A549 (cell line): ENCODE measurements at regions not wholly inside any gene's neighbourhood (a gene's known extent, or its start where the extent isn't known, plus 50 kb on each side); places are given as distances from the start of the nearest gene placed in this dataset.

Experiments used
- ATAC-seq, 2 experiments: fragments of 200-7000 bp in 1 of 2; fragments of >200 bp in 1 of 2; cut with Nextera tagmentation in 1 of 2; cut with Tn5 transposase in 1 of 2; 3 replicates each; pipeline versions ENCODE4 v1.8.0 to v1.9.1; 2018 to 2020; ENCODE audit warnings: mild to moderate bottlenecking in 1 of 2, moderate library complexity in 1 of 2
- CTCF ChIA-PET: fragments of 300-600 bp; sonication (Branson Sonifier 250); formaldehyde crosslinking; extraction: SDS; loops from one replicate; lab custom pipeline; 2021; ENCODE audit warnings: antibody characterized with exemption, inconsistent platforms; lab: Yijun Ruan, JAX
- POLR2A ChIA-PET: fragments of 350-600 bp; formaldehyde crosslinking; extraction: SDS; loops from one replicate; lab custom pipeline; 2021; ENCODE audit warnings: antibody characterized with exemption, inconsistent platforms; lab: Yijun Ruan, JAX
- DNase-seq, 2 experiments: peaks; one replicate each; pipeline versions ENCODE4 v3.0.0 to v3.0.0-alpha.2; 2011 to 2016; ENCODE audit warnings: low read depth in 1 of 2, low spot score in 1 of 2
- FAIRE-seq: peaks from 2 replicates; lab custom pipeline; 2011; peaks lifted over from hg19 to GRCh38; lab: Jason Lieb, UNC
- H3K27ac ChIP-seq, 2 experiments: fragments of >200 bp; sonication (Bioruptor Twin); formaldehyde crosslinking; 3 replicates each; pipeline ENCODE4 v1.5.1; 2016 to 2017
- H3K4me1 ChIP-seq: fragments of >200 bp; sonication (Bioruptor Twin); formaldehyde crosslinking; 3 replicates; pipeline ENCODE4 v1.6.1; 2016
- H3K4me2 ChIP-seq: fragments of >200 bp; sonication (Bioruptor Twin); formaldehyde crosslinking; 3 replicates; pipeline ENCODE4 v1.6.1; 2016
- H3K4me3 ChIP-seq: fragments of >200 bp; sonication (Bioruptor Twin); formaldehyde crosslinking; 3 replicates; pipeline ENCODE4 v1.5.1; 2016
- H3K9me3 ChIP-seq: fragments of >200 bp; sonication (Bioruptor Twin); formaldehyde crosslinking; 3 replicates; pipeline ENCODE4 v1.6.1; 2016
- BCL3 ChIP-seq: fragments of >200 bp; sonication (Bioruptor Twin); formaldehyde crosslinking; IDR thresholded peaks from 3 replicates; pipeline ENCODE4 v1.6.1; 2016
- CBX8 ChIP-seq: fragments of 200-600 bp; sonication (generic); IDR thresholded peaks from 2 replicates; pipeline ENCODE4 v1.6.1; 2016
- CEBPB ChIP-seq, 2 experiments: fragments of >200 bp in 1 of 2; sonication (Bioruptor Twin) in 1 of 2; formaldehyde crosslinking in 1 of 2; IDR thresholded peaks; 2 replicates each; pipeline ENCODE4 v1.6.1; 2012 to 2016
- CHD2 ChIP-seq: fragments of 150-350 bp; IDR thresholded peaks from 2 replicates; pipeline ENCODE4 v1.6.1; 2014; ENCODE audit warnings: low read length; ENCODE audit not compliant: partially characterized antibody
- CHD4 ChIP-seq: fragments of 200-600 bp; sonication (generic); IDR thresholded peaks from 2 replicates; pipeline ENCODE4 v1.6.1; 2016; ENCODE audit warnings: antibody characterized with exemption, mild to moderate bottlenecking, borderline replicate concordance
- EP300 ChIP-seq, 2 experiments: fragments of >200 bp; sonication (Bioruptor Twin); formaldehyde crosslinking; IDR thresholded peaks; 2 replicates in 1 of 2; 3 replicates in 1 of 2; pipeline ENCODE4 v1.6.1; 2016 to 2017
- FOSL2 ChIP-seq, 2 experiments: fragments of 450-650 bp in 1 of 2; fragments of >200 bp in 1 of 2; sonication (Bioruptor Twin) in 1 of 2; formaldehyde crosslinking; IDR thresholded peaks; 2 replicates each; pipeline versions ENCODE4 v1.5.0 to v1.6.1; 2016 to 2020; ENCODE audit warnings: mild to moderate bottlenecking in 1 of 2, moderate library complexity in 1 of 2
- FOXS1 ChIP-seq: fragments of 250-450 bp; sonication (Bioruptor Pico); IDR thresholded peaks from 2 replicates; pipeline ENCODE4 v1.5.0; 2020; ENCODE audit warnings: mild to moderate bottlenecking, moderate library complexity
- GATA3 ChIP-seq: IDR thresholded peaks from 2 replicates; pipeline ENCODE4 v1.6.1; 2012; ENCODE audit warnings: borderline replicate concordance
- HEYL ChIP-seq: fragments of 250-450 bp; sonication (Bioruptor Pico); IDR thresholded peaks from 2 replicates; pipeline ENCODE4 v1.8.0; 2021; ENCODE audit warnings: mild to moderate bottlenecking, moderate library complexity
- HOXB5 ChIP-seq: fragments of 250-450 bp; sonication (Bioruptor Pico); IDR thresholded peaks from 2 replicates; pipeline ENCODE4 v1.5.0; 2020; ENCODE audit warnings: mild to moderate bottlenecking, moderate library complexity
- JUN ChIP-seq, 2 experiments: fragments of >200 bp; sonication (Bioruptor Twin); formaldehyde crosslinking; IDR thresholded peaks; 2 replicates in 1 of 2; 3 replicates in 1 of 2; pipeline ENCODE4 v1.6.1; 2016 to 2017
- JUNB ChIP-seq: fragments of >200 bp; sonication (Bioruptor Twin); formaldehyde crosslinking; IDR thresholded peaks from 2 replicates; pipeline ENCODE4 v1.6.1; 2016
- KDM1A ChIP-seq: fragments of 200-600 bp; sonication (generic); IDR thresholded peaks from 2 replicates; pipeline ENCODE4 v1.6.1; 2016; ENCODE audit warnings: low read depth, mild to moderate bottlenecking
- KDM5A ChIP-seq: fragments of 200-600 bp; sonication (generic); IDR thresholded peaks from 2 replicates; pipeline ENCODE4 v1.6.1; 2016; ENCODE audit warnings: antibody characterized with exemption, mild to moderate bottlenecking
- MAZ ChIP-seq: fragments of 150-350 bp; IDR thresholded peaks from 2 replicates; pipeline ENCODE4 v1.6.1; 2014; ENCODE audit warnings: antibody characterized with exemption, low read depth, low read length, borderline replicate concordance
- NPAS2 ChIP-seq: fragments of 250-450 bp; sonication (Bioruptor Pico); IDR thresholded peaks from 2 replicates; pipeline ENCODE4 v1.8.0; 2022; ENCODE audit warnings: mild to moderate bottlenecking, moderate library complexity, borderline replicate concordance
- NR3C1 ChIP-seq: fragments of >200 bp; sonication (Bioruptor Twin); formaldehyde crosslinking; IDR thresholded peaks from 3 replicates; pipeline ENCODE4 v1.6.1; 2017
- POLR2A ChIP-seq: IDR thresholded peaks from 2 replicates; pipeline ENCODE4 v1.6.1; 2012; ENCODE audit warnings: mild to moderate bottlenecking, low read length
- RAD21 ChIP-seq, 2 experiments: fragments of >200 bp in 1 of 2; sonication (Bioruptor Twin) in 1 of 2; formaldehyde crosslinking in 1 of 2; IDR thresholded peaks in 1 of 2; conservative IDR thresholded peaks in 1 of 2; 2 replicates in 1 of 2; 3 replicates in 1 of 2; pipeline ENCODE4 v1.6.1; 2012 to 2018; ENCODE audit warnings: inconsistent platforms in 1 of 2
- RARB ChIP-seq: fragments of 250-450 bp; sonication (Bioruptor Pico); IDR thresholded peaks from 2 replicates; pipeline ENCODE4 v1.8.0; 2021; ENCODE audit warnings: mild to moderate bottlenecking, moderate library complexity
- SREBF2 ChIP-seq: fragments of 450-650 bp; IDR thresholded peaks from 2 replicates; pipeline ENCODE4 v1.6.1; 2014; ENCODE audit warnings: mild to moderate bottlenecking, moderate library complexity
- TP53 ChIP-seq: fragments of 250-450 bp; sonication (Bioruptor Pico); IDR thresholded peaks from 2 replicates; pipeline ENCODE4 v1.5.0; 2021; ENCODE audit warnings: mild to moderate bottlenecking, moderate library complexity
- ZNF302 ChIP-seq: fragments of 250-450 bp; sonication (Bioruptor Pico); IDR thresholded peaks from 2 replicates; pipeline ENCODE4 v1.9.0; 2021; ENCODE audit warnings: inconsistent platforms, mild to moderate bottlenecking, moderate library complexity
- WGBS: methylation state at CpG from one replicate; pipeline ENCODE4 v1.1.6; 2017; ENCODE audit errors: missing lambda C conversion rate; 5-methylcytosine and 5-hydroxymethylcytosine counted together
- TF ChIP-seq, protein P1 (sequence below): fragments of 200-600 bp; sonication (generic); IDR thresholded peaks from 2 replicates; pipeline ENCODE4 v1.6.1; 2016; ENCODE audit warnings: antibody characterized with exemption, mild to moderate bottlenecking, moderate library complexity

DNA sequence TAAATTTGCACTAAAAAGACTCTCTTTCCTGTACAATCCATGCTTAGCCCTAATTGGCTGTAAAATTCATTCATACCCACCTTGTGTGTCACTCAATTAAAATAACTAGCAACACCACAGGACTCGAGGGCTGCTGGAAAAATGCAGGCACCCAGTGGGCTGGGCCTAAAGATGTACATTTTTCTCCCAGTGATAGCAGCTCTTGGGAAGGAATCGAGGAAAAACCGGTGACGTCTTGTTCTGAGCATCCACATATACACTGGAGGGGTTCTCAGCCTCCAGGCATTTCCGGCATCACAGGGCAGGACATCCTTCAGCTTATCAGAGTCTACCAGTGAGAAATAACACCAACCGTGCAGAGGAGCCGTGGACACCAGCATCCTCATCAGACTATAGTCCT, 85.8 kb upstream of the PITRM1 start:
- TF ChIP-seq NR3C1 = no peak
- TF ChIP-seq HOXB5 (CRISPR knock-in tag) = no peak
- no peak for TF ChIP-seq JUN (IDR thresholded peaks at IDR 0.05)
- TF ChIP-seq ZNF302 = no peak
- TF ChIP-seq SREBF2 = no peak
- TF ChIP-seq KDM5A = no peak
- TF ChIP-seq CBX8 = no peak
- no peak for TF ChIP-seq RARB
- TF ChIP-seq POLR2A = no peak
- TF ChIP-seq, protein P1, sequence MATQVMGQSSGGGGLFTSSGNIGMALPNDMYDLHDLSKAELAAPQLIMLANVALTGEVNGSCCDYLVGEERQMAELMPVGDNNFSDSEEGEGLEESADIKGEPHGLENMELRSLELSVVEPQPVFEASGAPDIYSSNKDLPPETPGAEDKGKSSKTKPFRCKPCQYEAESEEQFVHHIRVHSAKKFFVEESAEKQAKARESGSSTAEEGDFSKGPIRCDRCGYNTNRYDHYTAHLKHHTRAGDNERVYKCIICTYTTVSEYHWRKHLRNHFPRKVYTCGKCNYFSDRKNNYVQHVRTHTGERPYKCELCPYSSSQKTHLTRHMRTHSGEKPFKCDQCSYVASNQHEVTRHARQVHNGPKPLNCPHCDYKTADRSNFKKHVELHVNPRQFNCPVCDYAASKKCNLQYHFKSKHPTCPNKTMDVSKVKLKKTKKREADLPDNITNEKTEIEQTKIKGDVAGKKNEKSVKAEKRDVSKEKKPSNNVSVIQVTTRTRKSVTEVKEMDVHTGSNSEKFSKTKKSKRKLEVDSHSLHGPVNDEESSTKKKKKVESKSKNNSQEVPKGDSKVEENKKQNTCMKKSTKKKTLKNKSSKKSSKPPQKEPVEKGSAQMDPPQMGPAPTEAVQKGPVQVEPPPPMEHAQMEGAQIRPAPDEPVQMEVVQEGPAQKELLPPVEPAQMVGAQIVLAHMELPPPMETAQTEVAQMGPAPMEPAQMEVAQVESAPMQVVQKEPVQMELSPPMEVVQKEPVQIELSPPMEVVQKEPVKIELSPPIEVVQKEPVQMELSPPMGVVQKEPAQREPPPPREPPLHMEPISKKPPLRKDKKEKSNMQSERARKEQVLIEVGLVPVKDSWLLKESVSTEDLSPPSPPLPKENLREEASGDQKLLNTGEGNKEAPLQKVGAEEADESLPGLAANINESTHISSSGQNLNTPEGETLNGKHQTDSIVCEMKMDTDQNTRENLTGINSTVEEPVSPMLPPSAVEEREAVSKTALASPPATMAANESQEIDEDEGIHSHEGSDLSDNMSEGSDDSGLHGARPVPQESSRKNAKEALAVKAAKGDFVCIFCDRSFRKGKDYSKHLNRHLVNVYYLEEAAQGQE = no peak
- TF ChIP-seq KDM1A = no peak
- TF ChIP-seq TP53 = no peak
- TF ChIP-seq FOXS1 (CRISPR knock-in tag) = no peak
- TF ChIP-seq MAZ = no peak
- no peak for TF ChIP-seq NPAS2
- TF ChIP-seq JUNB = no peak
- no peak for TF ChIP-seq BCL3
- no peak for TF ChIP-seq CHD2
- no peak for TF ChIP-seq GATA3
- TF ChIP-seq, all 56 proteins: peak for 0
- DNase-seq = no peak
- Histone ChIP-seq H3K9me3 (no peaks in the 10 kb centered on the region), H3K4me1 (no peaks in the 10 kb centered on the region), H3K4me2 (no peak overlapping the region), H3K27ac (no peak overlapping the region), H3K4me3 (no peak overlapping the region)
- 79% methylated on average over 7 of the region's 7 CpGs for WGBS
- ChIA-PET POLR2A (no interaction called here), CTCF (interaction anchor here (1.6 kb wide), 1 partner anchor 9 kb away, joined by 4 read pairs; no protein-coding TSS in a partner anchor)
- ATAC-seq = no peak
- no peak for FAIRE-seq

DNA sequence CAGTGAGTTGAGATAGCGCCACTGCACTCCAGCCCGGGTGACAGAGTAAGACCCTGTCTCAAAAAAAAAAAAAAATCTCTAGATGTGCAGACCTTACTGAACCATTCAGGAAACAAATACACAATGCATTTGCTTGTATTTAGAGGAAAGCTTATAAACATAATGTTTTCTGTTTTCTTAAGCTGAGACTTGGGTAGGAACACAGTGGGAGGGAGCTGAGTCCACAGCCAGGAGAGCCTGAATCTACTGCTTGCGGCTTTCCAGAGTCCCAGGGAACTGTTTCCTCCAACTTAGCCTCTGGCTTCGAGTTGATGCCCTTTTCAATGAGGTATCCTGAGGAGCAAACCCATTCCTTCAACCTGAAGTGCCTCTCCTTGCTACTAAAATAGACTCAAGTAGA, 83.0 kb upstream of the PITRM1 start:
- DNase-seq = no peak
- Histone ChIP-seq H3K4me2 (no peak overlapping the region), H3K4me3 (no peak overlapping the region), H3K4me1 (no peaks in the 10 kb centered on the region), H3K27ac (no peak overlapping the region), H3K9me3 (no peaks in the 10 kb centered on the region)
- ChIA-PET POLR2A (no interaction called here), CTCF (interaction anchor here (1.3 to 1.8 kb wide), 3 partner anchors 16 to 58 kb away, joined by 4 to 6 read pairs (median 6); no protein-coding TSS in a partner anchor)
- no peak for FAIRE-seq
- TF ChIP-seq HEYL (no peak), EP300 (IDR thresholded peaks at IDR 0.05) (no peak), RAD21 (conservative IDR thresholded peaks at IDR 0.05 in 1 of 2, IDR thresholded peaks at IDR 0.05 in 1 of 2) (no peak), CHD4 (no peak), KDM5A (no peak), MAZ (no peak), SREBF2 (no peak), KDM1A (no peak), FOSL2 (IDR thresholded peaks at IDR 0.05) (no peak), FOSL2 (CRISPR knock-in tag; IDR thresholded peaks at IDR 0.05) (no peak), CEBPB (IDR thresholded peaks at IDR 0.05) (no peak)
- 65% methylated on average over 4 of the region's 4 CpGs for WGBS
- no peak for ATAC-seq
